ENCODE measurements at regions not wholly inside any gene's neighbourhood (a gene's known extent, or its start where the extent isn't known, plus 50 kb on each side); places are given as distances from the start of the nearest gene placed in this dataset.

- TF ChIP-seq CTCF (IDR thresholded peaks at IDR 0.05; ENCODE audit: control extremely low read depth in 1 of 3, insufficient read depth in 1 of 3, low read depth in 1 of 3, low read length in 3 of 3) (no peak), GTF2F1 (IDR thresholded peaks at IDR 0.05; ENCODE audit: borderline replicate concordance, low read depth, low read length) (no peak), NANOG (IDR thresholded peaks at IDR 0.05; ENCODE audit: insufficient read depth, low read depth, low read length, poor library complexity, severe bottlenecking) (no peak), CBX8 (IDR thresholded peaks at IDR 0.05; ENCODE audit: borderline replicate concordance, low read depth, low read length) (no peak), ATF2 (IDR thresholded peaks at IDR 0.05; ENCODE audit: low read length) (no peak), RXRA (IDR thresholded peaks at IDR 0.05; ENCODE audit: insufficient read depth, low read depth, low read length) (no peak), KDM1A (IDR thresholded peaks at IDR 0.05; ENCODE audit: borderline replicate concordance, low read length) (no peak)
These were observed 471.6 kb downstream of the PCDH19 start (continued) for GRCh38 chrX:99938464-99938863.

All from H1 (cell line).